ENCODE measurements at regions not wholly inside any gene's neighbourhood (a gene's known extent, or its start where the extent isn't known, plus 50 kb on each side); places are given as distances from the start of the nearest gene placed in this dataset.

GRCh38 chr10:105699504-105699903 is 1058.4 kb downstream of the SORCS3 start:
- H3K9me2 ChIP-seq (replicated peaks; ENCODE audit: control insufficient read depth, low read length): no peaks in the 10 kb centered on the region
- no peak overlapping the region for H3K4me2 ChIP-seq (ENCODE audit: low read length)
- TF ChIP-seq CTCF (IDR thresholded peaks at IDR 0.05; ENCODE audit: low read depth, low read length, poor library complexity, severe bottlenecking) (no peak), EZH2phosphoT487 (IDR thresholded peaks at IDR 0.05; ENCODE audit: borderline replicate concordance, low read length) (no peak)
- H3K27ac ChIP-seq (ENCODE audit: low read depth, low read length): no peak overlapping the region
- H3F3A ChIP-seq (ENCODE audit: control insufficient read depth, insufficient read depth): no peaks in the 10 kb centered on the region
- no peaks in the 10 kb centered on the region for H3K27me3 ChIP-seq (ENCODE audit: control insufficient read depth, low read length)
- H3K4me1 ChIP-seq (ENCODE audit: control insufficient read depth, low read length): no peaks in the 10 kb centered on the region
- no peak overlapping the region for H3K4me3 ChIP-seq (ENCODE audit: low read length)
- H3K9me3 ChIP-seq (ENCODE audit: control insufficient read depth, insufficient read depth, low read length): no peaks in the 10 kb centered on the region
- no peaks in the 10 kb centered on the region for H3K79me2 ChIP-seq (ENCODE audit: control insufficient read depth, low read length)
- no peaks in the 10 kb centered on the region for H3K36me3 ChIP-seq (ENCODE audit: control insufficient read depth, low read length)
- H4K20me1 ChIP-seq (ENCODE audit: control insufficient read depth, insufficient read depth, low read depth, low read length): no peaks in the 10 kb centered on the region

- H3F3A ChIP-seq (ENCODE audit: control insufficient read depth, insufficient read depth): no peaks in the 10 kb centered on the region
- no peak overlapping the region for H3K4me2 ChIP-seq (ENCODE audit: low read length)
- H3K9me3 ChIP-seq (ENCODE audit: control insufficient read depth, insufficient read depth, low read length): no peaks in the 10 kb centered on the region
- no peak overlapping the region for H3K27ac ChIP-seq (ENCODE audit: low read depth, low read length)
- no peaks in the 10 kb centered on the region for H3K27me3 ChIP-seq (ENCODE audit: control insufficient read depth, low read length)
- H3K4me1 ChIP-seq (ENCODE audit: control insufficient read depth, low read length): no peaks in the 10 kb centered on the region
- H3K4me3 ChIP-seq (ENCODE audit: low read length): no peak overlapping the region
- H3K9me2 ChIP-seq (replicated peaks; ENCODE audit: control insufficient read depth, low read length): no peaks in the 10 kb centered on the region
- no peaks in the 10 kb centered on the region for H4K20me1 ChIP-seq (ENCODE audit: control insufficient read depth, insufficient read depth, low read depth, low read length)
- no peak for TF ChIP-seq CTCF (IDR thresholded peaks at IDR 0.05; ENCODE audit: low read depth, low read length, poor library complexity, severe bottlenecking)
- no peak for TF ChIP-seq EZH2phosphoT487 (IDR thresholded peaks at IDR 0.05; ENCODE audit: borderline replicate concordance, low read length)
- no peaks in the 10 kb centered on the region for H3K36me3 ChIP-seq (ENCODE audit: control insufficient read depth, low read length)
- H3K79me2 ChIP-seq (ENCODE audit: control insufficient read depth, low read length): no peaks in the 10 kb centered on the region
Observed at GRCh38 chr10:105698592-105698991, 1057.5 kb downstream of the SORCS3 start.

DNA sequence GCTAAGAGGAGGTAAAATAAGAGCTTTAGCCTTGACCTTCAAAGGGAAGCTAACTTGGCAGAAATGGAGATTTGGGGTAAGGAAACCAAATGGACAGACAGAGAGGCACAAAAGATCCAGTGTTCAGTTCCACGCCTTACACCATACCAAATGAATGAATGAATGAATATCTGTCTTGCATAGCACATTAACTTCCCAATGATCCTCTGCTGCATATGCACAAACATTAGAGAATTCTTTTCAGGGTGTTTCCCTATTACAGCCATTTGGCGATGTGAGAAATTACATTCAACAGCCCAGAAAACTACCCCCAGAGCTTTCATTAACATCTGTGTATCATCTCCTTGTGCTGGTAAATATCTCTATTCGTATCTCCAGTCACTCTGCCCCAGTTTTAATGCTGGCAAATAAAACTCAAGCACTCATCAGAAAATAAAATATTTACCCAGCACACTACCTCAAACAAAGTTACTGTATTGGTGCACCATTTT is 1056.2 kb downstream of the SORCS3 start:
- H3K9me2 ChIP-seq (replicated peaks; ENCODE audit: control insufficient read depth, low read length): no peaks in the 10 kb centered on the region
- no peaks in the 10 kb centered on the region for H3K27me3 ChIP-seq (ENCODE audit: control insufficient read depth, low read length)
- H3K9me3 ChIP-seq (ENCODE audit: control insufficient read depth, insufficient read depth, low read length): no peaks in the 10 kb centered on the region
- no peaks in the 10 kb centered on the region for H3K4me1 ChIP-seq (ENCODE audit: control insufficient read depth, low read length)
- TF ChIP-seq EZH2phosphoT487 (IDR thresholded peaks at IDR 0.05; ENCODE audit: borderline replicate concordance, low read length): no peak
- TF ChIP-seq CTCF (IDR thresholded peaks at IDR 0.05; ENCODE audit: low read depth, low read length, poor library complexity, severe bottlenecking): no peak
- H3K36me3 ChIP-seq (ENCODE audit: control insufficient read depth, low read length): no peaks in the 10 kb centered on the region
- no peak overlapping the region for H3K4me3 ChIP-seq (ENCODE audit: low read length)
- H3K79me2 ChIP-seq (ENCODE audit: control insufficient read depth, low read length): no peaks in the 10 kb centered on the region
- H4K20me1 ChIP-seq (ENCODE audit: control insufficient read depth, insufficient read depth, low read depth, low read length): no peaks in the 10 kb centered on the region
- H3F3A ChIP-seq (ENCODE audit: control insufficient read depth, insufficient read depth): no peaks in the 10 kb centered on the region
- H3K4me2 ChIP-seq (ENCODE audit: low read length): no peak overlapping the region
- H3K27ac ChIP-seq (ENCODE audit: low read depth, low read length): no peak overlapping the region
